ENCODE measurements at regions not wholly inside any gene's neighbourhood (a gene's known extent, or its start where the extent isn't known, plus 50 kb on each side); places are given as distances from the start of the nearest gene placed in this dataset.
A peak's percentile ranks its signal among the peaks of the same experiment; 100 is the strongest.

DNA sequence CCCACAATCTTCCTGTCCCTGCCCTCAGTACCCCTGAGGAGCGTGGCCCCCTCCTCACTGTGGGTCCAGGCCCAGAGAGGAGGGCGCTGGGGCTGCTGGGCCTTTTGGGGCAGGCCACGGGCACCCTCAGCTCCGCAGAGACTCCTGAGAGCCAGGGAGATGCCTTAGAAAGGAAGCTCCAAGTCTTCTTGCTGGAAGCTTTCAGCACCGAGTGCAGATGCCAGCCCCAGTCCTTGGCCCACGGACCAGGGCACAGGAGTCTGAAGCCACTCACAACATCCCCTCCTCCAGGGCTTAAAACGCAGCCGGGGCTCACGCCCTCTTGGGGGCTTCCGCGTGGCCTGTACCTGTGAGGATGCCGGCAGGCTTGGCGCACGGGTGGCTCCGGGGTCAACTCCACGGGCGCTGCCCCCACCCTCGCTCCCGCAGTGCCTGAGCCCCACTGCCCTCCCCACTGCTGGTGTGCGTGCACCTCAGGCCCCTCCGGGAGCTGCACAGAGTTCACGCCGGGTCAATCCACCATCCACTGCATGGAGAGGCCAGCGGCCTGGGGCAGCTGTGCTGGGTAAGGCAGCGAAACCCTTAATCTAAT lies 72.1 kb upstream of the CTDP1 start:
- intact Hi-C loops (cut with DNase I): no loop called here
- DNase-seq (ENCODE audit: missing footprints) (peak; percentile 66), ATAC-seq (no peak)

DNA sequence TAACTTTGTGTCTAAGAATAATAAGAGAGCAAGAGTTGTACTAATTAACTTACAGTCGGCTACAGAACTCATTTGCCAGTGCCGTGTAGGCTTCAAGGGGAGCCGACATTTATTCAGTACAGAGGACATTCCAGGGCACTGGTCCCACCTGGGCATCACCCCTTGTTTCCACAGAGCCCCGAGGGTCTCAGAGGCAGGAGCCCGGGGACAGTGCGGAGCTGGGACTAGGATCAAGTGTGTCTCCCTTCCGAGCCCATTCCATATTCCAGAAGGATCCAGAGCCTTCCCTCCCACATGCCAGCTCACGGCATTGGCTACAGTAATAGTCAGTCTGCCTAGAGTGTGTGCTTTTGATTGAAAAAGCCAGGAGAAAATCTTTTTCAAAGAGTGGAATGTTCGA lies 71.5 kb upstream of the CTDP1 start:
- ATAC-seq (no peak), DNase-seq (ENCODE audit: missing footprints) (no peak)
- intact Hi-C loops (cut with DNase I): no loop called here

DNA sequence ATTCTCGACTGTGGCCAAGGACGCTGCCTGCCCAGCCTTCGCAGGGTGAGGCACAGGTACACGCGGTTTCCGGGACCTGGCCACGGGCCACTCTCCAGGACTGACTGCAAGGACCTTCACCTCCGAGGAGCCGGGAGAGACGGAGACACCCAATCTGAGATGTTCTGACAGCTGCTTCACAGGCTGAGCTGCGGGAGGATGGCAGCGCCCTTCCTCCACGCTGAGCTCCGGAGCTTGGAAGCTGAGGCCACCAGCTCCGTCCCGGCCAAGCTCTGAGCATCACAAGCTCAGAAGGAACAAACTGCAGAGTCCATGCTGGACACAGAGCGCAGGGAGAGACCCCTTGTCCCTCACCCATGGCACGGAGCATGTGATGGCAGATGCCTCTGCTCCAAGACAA lies 71.1 kb upstream of the CTDP1 start:
- ATAC-seq (no peak), DNase-seq (ENCODE audit: missing footprints) (no peak)
- intact Hi-C loops (cut with DNase I): no loop called here

DNA sequence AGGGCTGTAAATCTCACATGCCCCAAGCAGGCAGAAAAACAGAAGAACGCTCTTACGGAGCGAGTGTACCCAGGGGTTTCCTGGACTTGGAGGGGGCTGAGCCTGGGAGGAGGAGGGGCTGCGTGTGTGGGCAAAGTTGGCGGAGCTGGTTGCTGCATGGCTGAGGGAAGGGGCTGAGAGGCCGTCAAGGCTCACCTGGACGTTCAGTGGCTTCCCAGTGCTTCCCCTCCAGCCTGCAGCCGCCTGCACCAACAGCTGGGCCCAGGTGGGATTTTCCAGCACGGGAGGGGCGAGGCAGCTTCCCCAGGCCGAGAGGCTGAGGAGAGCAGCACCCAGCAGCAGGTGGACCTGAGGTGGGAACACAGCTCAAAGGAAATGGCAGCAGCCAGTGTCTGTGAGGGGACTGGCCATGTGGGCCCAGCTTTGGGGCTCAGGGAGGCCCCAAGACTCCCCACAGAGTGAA lies 70.6 kb upstream of the CTDP1 start:
- DNase-seq (ENCODE audit: missing footprints): no peak
- ATAC-seq: no peak
- intact Hi-C loops (cut with DNase I): no loop called here

DNA sequence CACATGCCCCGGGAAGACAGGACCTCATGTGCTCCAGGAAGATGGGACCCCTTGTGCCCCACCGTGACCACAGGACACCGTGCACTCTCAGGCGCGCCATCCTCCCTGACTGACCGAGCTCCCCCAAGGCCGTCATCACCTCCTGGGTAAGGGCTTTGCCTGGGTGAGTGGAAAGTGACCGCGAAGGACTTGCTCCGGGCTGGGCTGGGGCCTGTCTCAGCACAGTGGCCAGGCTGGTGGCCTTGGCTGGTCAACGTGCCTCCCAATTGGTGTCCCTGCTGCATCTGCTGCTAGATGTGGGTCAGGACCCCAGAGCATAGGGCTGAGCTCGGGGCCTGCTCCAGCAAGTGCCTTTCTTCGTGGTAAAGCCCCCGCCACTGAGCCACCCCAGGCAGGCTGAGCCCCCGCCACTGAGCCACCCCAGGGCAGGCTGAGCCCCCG lies 69.7 kb upstream of the CTDP1 start:
- DNase-seq (ENCODE audit: missing footprints): no peak
- no peak for ATAC-seq

DNA sequence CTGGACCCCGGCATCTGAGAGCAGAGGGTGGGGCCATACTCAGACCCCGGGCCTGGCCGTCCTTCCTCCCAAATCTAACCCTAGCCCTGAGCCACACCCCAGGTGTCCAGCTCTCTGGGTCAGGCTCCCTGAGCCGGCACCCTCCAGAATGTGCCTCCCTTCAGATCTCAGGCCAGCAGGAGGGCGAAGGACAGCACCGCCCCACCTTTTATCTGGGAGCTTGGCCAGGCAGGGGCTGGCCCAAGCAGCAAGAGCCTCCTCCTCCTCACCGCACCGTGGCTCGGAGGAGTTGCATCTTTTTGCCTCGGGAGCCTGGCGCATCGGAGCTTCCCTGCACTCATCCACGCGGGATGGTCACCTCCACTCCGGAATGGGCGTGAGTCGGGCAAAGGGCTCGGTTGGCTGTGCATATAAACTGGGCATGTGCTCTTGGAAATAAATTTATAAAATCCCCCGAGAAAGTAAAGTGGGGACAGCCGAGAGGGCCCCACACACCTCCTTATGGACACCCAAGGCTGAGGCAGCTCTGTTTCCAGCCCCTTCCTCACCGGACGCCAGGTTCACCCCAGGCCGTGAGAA lies 69.1 kb upstream of the CTDP1 start:
- intact Hi-C loops (cut with DNase I): no loop called here

More for the DNA sequence above, 69.7 kb upstream of the CTDP1 start:
- intact Hi-C loops (cut with DNase I): no loop called here

DNA sequence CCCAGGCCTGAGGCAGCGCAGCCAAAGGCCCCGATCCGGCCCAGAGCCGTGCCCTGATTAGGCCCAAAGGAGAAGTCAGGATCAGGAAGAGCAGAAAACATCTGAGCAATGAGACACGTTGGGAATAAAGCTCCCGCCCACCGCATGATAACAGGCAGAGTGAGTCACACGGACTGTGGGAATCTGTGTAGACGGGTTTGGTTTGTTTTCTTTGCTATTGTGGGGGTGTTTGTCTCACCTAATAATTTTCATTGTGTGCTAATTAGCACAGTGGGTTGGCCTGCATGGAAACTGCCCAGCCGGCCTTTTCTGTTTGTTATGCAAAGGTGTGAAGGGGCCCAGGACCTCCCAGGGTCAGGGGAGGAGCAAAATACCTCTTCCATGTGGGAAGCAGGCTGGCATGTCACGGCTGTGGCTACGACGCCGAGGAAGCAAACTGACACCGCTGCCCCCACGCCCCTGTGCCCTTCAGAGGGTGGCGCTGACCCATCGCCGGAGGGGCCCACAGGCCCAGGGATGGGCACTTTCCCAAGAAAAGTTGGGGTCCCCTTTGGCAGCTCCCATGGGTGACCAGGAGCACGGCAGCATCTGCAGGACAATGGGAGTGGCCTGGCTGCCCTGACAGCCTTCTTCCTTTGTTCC lies 68.4 kb upstream of the CTDP1 start:
- DNase-seq (ENCODE audit: missing footprints) (no peak), ATAC-seq (peak; percentile 66)
- intact Hi-C loops (cut with DNase I): no loop called here

More for the DNA sequence above, 69.1 kb upstream of the CTDP1 start:
- DNase-seq (ENCODE audit: missing footprints) (no peak), ATAC-seq (no peak)

DNA sequence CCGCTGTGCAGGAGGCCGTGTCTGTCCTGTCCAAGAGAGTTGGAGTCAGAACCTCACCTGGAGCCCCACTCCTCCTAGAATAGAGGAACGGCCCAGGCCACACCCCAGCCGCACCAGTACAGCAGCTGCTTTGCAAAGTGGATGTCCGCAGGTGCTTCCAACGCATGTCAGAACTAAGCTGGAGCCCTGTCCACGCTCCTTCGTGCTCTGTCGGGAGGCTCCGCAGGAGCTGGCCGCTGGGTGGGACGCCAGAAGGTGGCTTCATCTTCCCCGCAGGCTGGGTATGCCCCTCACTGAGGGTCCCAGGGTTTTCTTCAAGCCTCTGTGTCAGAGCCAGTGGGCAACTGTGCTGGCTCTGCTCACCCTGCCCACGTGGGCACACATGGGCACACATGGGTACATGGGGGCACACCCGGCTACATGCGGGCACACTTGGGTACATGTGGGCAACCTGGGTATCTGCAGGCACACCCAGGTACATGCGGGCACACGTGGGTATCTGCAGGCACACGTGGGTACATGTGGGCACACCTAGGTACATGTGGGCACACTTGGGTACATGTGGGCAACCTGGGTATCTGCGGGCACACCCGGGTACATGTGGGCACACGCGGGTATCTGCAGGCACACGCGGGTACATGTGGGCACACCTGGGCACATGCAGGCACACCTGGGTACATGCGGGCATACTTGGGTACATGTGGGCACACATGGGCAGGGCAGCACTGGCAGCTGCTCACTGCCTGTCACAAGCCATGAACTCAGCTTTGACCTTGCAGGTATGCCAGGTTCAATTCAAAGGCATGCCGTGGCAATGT lies 67.1 kb upstream of the CTDP1 start:
- no peak for DNase-seq (ENCODE audit: missing footprints)
- ATAC-seq: no peak
- intact Hi-C loops (cut with DNase I): no loop called here

DNA sequence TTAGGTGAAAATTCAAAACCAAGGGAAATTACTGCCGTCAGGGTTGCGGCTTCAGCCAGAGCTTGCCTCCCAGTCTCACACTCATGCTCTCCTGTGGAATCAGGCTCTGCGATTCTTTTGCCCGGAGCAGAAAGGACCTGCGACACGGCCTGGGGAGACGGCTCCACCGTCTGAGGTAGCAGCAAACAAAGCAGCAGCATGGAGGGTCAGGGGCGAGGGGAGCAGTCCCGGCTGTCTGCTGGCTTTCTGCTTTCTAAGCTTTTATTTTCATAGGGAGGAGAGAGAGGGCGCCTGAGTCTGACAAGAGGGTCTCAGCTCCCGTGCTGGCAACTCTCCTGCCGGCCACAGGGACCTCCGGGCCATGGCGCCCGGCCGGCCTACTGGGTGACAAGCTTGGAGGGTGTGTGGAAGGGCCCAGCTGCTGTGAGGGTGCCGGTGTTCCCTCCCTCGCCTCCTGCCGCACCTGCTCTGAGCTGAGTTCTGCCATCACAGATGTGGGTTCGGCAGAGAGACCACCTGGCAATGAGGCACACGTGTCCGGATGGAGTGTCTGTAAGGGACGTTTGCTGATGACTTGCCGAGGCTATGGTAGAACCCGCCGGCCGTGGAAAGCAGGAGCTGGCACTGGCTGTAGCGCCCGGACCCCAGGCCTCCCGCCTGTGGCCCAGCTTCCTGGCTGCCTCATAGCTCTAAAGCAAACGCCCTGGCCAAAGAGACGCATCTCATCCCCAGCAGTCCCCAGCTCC lies 66.2 kb upstream of the CTDP1 start:
- DNase-seq (ENCODE audit: missing footprints) (no peak), ATAC-seq (no peak)
- intact Hi-C loops (cut with DNase I): no loop called here

DNA sequence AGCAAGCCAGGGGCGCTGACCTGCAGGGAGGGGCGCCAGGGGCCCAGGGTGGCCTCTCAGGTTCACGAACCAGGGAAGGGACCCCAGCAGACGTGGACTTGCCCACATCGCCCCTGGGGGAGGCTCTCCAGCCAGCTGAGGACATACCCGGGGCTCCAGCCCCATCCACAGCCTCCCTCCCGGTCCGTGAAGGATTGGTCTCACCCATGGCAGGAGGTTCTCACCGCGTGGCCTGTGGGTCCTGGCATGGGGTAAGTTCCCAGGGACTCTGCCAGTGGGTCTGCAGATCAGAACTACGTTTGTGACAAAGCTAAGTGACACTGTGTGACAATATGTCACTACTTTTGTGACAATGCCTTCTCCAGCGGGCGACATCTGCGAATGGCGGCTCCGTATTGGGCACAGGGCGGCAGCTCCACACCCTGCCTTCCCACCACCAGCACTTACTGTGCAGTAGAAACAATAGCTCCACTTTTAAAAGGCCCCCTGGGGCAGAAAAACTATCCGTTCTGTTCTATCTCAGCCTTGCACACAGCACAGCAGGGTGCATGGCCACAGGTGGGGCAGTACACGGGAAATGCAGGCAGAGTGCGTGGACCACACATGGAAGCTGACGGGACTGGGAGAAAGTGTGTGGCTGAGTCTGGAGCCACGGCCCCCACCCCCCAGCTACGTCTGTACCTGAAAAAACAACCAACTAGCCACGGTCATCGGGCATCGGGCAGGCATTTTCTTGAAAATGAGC lies 65.2 kb upstream of the CTDP1 start:
- DNase-seq (ENCODE audit: missing footprints): no peak
- intact Hi-C loops (cut with DNase I): no loop called here
- ATAC-seq: no peak

DNA sequence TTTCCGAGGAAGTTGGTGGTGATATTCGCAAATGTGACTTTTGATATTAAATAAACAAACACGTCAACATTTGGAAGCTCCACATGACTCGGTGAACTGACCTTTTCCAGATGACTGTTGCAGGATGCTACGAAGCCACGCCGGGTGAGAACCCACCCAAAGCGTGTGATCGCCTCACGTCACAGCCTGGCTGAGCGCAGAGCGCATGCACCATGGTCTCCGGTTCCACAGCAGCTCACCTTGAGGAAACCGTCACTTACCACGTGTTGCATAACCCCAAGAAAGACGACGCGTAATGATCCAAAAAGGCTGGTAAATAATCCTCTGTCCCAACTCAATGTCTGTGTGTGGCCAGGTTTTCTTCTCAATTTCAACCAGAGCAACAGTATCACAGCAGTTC lies 64.5 kb upstream of the CTDP1 start:
- DNase-seq (ENCODE audit: missing footprints) (no peak), ATAC-seq (no peak)
- intact Hi-C loops (cut with DNase I): no loop called here

DNA sequence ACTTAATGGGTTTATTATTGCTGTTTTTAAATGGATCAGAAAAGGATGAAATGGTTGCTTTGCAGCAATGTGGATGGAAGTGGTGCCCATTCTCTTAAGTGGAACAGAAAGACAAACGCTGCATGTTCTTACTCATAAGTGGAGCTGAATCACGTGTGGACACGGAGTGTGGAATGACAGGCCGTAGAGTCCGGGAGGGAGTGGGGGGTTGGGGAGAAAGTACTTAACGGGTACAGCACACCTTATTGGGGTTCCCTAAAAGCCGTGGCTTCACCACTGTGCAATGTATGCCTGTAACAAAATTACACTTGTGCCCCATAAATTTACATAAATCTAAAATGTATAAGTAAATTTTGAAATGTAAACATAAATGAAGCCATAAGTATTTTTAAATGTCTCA lies 64.0 kb upstream of the CTDP1 start:
- ATAC-seq: no peak
- intact Hi-C loops (cut with DNase I): no loop called here
- DNase-seq (ENCODE audit: missing footprints): no peak

DNA sequence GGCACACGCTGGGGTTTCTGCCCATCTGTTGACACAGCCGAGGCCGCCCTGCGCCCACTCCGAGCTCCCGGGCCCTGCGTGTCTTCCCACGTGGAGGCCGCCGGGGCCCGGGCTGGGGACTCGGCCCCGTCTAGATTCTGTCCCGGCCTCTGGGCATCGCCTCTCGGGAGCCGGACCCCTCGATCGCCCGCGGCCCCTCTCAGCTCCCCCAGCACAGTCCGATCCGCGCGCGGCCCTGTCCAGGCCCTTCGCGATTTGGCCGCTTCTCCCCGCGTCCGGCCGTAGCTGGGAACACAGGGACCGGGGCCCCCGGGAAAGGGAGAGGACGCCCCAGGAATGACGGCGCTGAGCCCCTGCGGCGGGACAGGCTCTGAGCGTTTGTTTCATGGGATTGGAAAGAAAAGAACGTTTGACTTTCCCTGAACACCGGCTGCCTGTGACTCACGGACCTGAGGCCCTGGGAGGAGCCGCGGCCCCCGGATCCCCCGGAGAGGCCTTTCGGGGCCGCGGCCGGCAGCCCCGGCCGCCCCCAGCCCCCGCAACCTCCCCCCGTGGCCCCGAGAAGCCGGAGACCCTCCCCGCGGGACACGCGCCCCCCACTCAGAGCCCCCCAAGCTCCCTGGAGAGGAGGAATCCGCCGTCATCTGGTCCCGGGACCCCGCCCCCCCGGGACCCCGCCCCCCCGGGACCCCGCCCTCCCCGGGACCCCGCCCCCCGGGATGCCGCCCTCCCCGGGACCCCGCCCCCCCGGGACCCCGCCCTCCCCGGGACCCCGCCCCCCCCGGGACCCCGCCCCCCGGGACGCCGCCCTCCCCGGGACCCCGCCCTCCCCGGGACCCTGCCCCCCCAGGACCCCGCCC lies 62.7 kb upstream of the CTDP1 start:
- DNase-seq (ENCODE audit: missing footprints): no peak
- intact Hi-C loops (cut with DNase I): no loop called here
- peak; percentile 34 for ATAC-seq

DNA sequence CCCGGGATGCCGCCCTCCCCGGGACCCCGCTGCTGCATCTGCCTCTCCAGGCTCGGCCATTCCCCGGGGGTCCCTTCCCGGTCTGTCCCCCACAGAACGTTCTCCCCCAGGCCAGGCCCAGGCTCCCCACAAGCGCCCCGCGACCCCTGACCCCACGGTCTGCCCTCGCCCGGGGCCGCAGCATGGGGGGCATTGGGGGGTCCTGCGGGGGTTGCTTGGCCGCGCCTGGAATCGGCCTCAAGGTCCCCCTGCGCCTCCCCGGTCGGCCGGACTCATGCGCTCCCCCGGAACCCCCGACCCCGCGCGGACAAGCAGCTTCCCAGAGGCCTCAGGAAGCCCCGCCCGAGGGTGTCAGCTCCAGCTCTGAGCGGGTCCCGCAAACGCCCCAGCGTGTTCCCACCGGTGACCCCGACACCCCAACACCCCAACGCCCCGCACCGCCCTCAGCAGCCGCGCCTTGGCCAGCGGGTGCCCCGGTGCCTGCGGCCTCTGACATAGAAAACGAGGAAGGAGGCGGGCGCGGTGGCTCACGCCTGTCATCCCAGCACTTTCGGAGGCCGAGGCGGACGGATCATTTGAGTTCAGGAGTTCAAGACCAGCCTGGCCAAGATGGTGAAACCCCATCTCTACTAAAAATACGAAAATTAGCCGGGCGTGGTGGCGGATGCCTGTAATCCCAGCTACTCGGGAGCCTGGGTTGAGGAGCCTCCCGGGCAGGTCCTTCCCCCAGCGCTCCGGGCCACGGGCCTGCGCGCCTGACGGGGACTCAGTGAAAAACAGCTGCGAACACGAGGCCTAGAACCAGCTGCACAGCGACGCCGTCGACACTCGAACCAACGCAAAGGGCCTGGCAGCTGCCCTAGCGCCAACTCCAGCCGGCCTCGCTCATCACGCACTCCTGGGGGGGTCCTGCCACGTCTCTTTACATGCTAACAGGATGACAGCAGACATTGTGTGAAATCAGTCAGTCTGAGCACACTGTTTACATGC lies 61.8 kb upstream of the CTDP1 start:
- intact Hi-C loops (cut with DNase I): no loop called here
- ATAC-seq: no peak
- no peak for DNase-seq (ENCODE audit: missing footprints)

DNA sequence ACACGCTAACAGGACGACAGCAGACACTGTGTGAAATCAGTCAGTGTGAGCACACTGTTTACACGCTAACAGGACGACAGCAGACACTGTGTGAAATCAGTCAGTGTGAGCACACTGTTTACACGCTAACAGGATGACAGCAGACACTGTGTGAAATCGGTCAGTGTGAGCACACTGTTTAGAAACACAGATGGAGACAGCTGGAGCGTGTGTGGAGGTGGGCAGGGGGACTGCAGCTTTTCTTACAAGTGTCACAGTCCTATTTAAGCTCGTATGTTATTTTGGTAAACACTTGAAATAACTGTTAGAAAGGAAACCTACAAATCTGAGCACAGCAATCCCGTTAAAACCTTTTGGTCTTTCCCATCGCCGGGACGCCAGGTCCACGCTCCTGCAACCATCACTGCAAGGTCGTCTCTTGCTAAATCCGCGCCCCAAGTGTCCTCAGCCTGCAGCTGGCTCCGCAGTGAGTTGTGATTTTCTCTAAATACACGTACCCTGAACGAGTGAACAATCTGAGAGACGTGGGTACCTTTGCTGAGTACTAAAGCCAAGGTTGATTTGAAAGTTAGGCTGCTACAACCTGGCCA lies 58.9 kb upstream of the CTDP1 start:
- DNase-seq (ENCODE audit: missing footprints): no peak
- no peak for ATAC-seq
- intact Hi-C loops (cut with DNase I): no loop called here

DNA sequence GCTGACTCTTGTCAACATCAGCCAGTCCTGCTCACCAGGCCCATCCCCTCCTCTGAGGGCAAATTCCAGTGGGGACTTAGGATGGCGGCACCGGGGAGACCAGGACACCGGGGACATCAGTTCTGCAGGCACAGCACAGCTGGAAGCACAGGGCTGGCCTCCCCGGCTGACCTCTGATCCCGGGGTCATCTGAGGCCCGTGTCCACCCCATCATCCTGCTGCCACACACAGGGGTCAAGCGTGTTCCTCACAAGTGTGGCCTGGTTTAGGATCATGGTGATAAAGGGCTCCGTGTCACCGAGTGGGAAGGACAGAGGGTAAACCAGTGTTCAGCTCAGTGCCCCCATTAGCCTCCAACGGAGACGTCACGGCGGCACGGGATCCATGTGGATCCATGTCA lies 58.1 kb upstream of the CTDP1 start:
- ATAC-seq: no peak
- intact Hi-C loops (cut with DNase I): no loop called here
- no peak for DNase-seq (ENCODE audit: missing footprints)
